Glomerular visceral epithelial cell (primary cell): ENCODE measurements at regions not wholly inside any gene's neighbourhood (a gene's known extent, or its start where the extent isn't known, plus 50 kb on each side); places are given as distances from the start of the nearest gene placed in this dataset.
"Not testable (repeated sequence)": the region's sequence is repeated elsewhere in the genome, so short reads cannot be mapped to it uniquely, and the experiment has no call there.

Source experiments
- DNase-seq: peaks from one replicate; pipeline ENCODE4 v3.0.0-alpha.2; 2016; ENCODE audit errors: extremely low spot score

DNA sequence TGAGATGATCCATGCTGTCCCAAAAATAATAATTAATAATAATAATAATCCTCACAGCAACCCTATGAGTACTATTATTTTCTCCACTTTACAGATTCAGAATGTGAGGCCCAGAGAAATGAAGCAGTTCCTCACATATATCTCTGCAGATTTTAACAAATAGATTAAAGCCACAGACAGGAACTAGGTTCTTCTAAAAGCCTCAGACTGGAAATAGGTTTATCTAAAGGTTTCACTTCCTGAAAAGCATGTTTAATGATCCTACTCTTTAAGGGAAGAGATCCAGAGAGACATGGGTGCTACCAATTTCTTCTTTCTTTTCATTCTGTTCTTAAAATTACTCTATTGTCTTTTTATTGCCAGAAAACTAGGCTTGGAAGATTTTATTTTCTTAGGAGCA is 1079.4 kb upstream of the COX7C start:
- DNase-seq = no peak

- DNase-seq = no peak
These were observed 1072.6 kb upstream of the COX7C start for GRCh38 chr5:85545129-85545528.

DNA sequence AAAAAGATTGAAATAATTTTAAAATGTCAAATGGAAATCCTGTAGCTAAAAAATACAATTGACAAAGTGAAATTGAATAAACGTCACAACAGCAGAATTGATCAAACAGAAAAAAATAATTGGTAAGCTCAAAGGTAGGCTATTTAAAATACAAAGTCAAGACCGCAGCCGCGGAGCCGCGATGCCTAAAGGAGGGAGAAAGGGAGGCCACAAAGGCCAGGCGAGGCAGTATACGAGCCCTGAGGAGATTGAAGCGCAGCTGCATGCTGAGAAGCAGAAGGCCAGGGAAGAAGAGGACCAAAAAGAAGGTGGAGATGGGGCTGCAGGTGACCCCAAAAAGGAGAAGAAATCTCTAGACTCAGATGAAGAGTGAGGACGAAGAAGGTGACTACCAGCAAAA is 1068.5 kb upstream of the COX7C start:
- no peak for DNase-seq

DNA sequence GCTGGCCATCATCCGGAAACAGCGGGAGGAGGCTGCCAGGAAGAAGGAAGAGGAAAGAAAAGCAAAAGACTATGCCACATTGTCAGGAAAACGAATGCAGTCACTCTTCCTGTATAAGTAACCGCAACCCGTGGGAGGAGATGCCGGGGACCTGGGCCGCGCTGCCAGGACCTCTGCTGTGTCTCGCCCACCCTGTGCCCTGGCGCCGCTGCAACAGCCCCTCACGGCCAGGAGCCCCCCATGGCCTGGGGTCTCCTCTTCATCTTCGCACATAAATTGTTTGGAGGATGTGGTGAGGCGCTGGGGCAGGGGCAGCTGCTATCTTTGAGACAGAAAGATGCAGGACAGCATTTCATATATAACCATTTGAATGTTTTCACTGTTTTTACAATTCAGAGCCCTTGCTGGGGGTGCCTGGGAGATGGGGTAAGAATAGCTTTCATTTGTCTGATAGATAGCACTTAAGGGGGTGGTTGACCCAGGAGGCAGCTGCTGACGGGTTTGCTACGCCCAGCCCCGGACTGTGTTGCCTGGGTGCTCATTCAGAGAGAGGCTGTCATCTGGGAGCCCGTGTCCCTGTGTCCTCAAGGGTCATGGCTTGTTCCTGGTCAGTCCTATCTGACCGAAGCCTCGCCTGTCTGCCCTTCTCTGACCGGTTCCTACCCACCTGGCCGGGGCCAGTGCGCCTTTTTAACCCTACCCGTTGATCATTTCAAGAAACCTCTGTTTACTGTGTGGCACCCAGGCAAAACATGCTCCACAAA is 1067.7 kb upstream of the COX7C start:
- no peak for DNase-seq

DNA sequence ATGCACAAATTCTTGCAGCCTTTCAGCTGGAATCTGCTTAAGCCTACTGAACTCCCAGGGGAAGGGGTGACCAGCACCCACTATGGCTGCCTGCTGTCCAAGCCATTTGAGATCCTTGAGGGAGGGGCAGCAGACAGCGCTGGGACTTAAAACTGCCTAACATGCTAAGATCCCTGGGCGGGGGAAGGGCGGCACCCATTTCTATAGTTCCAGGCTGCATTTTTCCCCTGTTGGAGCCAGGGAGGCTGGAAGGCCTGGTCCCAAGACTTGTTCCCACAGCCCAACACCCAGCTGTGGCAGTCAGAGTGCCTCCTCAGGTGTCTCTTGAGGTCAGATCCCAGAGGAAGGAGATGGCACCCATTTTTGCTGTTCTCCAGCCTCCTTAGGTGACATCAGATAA is 1061.3 kb upstream of the COX7C start:
- DNase-seq = no peak

DNA sequence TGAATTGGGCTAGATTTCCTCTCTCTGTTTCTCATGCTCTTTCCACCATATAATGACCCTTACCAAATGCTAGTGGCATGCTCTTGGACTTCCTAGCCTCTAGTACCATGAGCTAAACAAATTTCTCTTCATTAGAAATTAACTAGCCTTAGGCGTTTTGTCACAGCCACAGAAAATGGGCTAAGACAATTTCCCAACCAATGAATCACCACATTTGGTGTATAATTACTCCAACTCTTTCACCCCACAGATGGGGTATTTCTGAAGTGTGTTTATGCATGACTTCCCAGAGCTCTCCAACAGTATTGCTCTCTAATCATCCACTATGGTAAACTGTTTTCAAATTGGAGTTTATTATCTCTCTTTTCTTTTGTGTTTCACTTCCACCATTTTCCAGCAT is 1041.1 kb upstream of the COX7C start:
- DNase-seq = peak; percentile 7

DNA sequence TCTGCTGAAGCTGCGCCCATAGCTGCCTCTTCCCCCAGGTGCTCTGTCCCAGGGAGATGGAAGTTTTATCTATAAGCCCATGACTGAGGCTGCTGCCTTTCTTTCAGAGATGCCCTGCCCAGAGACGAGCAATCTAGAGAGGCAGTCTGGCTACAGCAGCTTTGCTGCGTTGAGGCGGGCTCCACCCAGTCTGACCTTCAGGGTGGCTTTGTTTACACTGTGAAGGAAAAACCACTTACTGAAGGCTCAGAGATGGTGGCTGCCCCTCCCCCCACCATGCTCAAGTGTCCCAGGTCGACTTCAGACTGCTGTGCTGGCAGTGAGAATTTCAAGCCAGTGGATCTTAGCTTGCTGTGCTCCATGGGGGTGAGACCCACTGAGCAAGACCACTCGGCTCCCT is 1029.9 kb upstream of the COX7C start:
- not testable (repeated sequence) for DNase-seq

DNA sequence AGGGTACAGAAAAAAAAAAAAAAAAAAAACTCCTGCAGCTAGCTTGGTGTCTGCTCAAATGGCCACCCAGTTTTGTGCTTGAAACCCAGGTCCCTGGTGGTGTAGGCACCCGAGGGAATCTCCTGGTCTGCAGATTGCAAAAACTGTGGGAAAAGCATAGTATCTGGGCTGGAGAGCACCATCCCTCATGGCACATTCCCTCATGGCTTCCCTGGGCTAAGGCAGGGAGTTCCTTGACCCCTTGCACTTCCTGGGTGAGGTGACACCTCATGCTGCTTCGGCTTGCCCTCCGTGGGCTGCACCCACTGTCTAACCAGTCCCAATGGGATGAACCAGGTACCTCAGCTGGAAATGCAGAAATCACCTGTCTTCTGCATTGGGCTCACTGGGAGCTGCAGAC is 1029.5 kb upstream of the COX7C start:
- DNase-seq = not testable (repeated sequence)

DNA sequence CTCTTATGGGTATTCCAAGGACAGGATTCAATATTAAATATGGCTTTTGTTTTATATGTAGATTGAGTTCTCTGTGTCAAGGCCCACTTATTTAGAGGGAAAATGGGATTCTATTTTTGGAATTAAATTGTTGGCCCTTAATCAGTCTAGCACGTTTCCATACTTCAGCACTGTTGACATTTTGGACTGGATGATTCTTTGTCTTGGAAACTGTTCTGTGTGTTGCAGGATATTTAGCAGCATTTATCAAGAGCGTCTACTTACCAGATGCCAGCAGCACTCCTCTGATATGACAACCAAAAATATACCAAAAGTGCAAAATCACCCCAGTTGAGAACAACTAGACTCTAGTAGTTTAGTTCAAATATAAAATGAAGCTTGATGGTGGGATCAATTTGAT is 1027.0 kb upstream of the COX7C start:
- DNase-seq = no peak

DNA sequence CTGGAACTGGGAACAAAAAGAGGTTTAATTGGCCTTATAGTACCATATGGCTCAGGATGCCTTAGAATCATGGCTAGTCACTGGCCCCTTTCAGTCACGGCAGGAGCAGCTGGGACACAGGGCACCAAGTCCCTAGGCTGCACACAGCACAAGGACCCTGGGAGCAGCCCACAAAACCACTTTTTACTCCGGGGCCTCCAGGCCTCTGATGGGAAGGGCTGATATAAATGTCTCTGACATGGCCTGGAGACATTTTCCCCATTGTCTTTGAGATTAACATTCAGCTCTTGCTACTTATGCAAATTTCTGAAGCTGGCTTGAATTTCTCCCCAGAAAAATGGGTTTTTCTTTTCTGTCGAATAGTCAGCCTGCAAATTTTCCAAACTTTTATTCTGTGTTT is 1026.4 kb upstream of the COX7C start:
- DNase-seq = no peak

- no peak for DNase-seq
These were observed 1014.9 kb upstream of the COX7C start for GRCh38 chr5:85602843-85603242.

DNA sequence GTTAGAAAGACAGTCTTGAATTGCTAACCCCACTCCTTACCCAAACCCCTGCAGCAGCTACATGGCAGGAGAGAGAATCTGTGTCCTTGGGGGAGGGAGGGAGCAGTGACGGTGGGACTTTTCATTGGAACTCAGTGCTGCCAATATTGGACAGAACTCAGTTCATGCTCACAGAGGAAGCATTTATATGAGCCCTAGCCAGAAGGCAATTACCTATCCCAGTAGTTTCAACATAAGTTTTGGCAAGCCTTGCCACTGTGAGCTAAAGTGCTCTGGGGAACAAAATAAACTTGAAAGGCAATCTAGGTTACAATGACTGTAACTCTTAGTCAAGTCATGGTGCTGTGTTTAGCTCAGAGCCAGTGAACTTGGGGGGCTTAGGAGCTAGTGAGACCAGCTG is 1013.4 kb upstream of the COX7C start:
- no peak for DNase-seq

GRCh38 chr5:85604786-85605185 is 1013.0 kb upstream of the COX7C start:
- no peak for DNase-seq

DNA sequence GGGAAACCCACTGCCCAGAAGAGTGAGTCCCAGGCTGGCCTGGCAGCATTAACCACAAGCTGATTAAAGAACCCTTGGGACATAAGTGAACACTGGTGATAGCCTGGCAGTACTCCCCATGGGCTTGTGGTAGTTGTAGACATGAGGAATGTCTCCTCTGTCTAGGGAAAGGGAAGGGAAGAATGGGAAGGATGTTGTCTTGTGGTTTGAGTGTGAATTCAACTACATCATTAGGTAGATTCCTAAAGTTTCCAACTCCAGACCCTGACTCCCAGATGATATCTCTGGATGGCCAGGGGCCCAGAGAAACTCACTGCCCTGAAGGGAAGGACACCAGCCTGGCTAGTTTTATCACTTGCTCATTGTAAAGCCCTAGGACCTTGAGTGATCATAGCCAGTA is 1012.4 kb upstream of the COX7C start:
- no peak for DNase-seq

- DNase-seq = peak; percentile 51
These were observed 1003.3 kb upstream of the COX7C start for GRCh38 chr5:85614489-85614888.

DNA sequence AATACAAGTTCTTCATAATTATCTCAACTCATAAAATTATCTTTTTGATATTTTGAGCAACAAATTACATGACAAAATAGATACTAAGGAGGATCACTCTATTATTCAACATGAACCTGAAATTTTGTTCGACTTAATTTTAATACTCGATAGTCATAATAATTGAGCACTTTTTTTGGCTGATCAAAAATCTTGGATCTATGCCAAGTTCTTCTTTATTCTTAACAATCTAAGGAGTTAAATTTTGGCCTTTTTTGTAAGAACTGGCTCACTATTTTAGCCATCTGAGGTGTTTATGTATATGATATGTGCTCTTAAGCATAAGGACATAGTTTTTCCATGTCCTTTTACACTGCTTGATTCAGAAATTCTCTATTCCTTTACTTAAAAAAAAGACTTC is 996.1 kb upstream of the COX7C start:
- DNase-seq = no peak

GRCh38 chr5:85628153-85628552 is 989.6 kb upstream of the COX7C start:
- no peak for DNase-seq

DNA sequence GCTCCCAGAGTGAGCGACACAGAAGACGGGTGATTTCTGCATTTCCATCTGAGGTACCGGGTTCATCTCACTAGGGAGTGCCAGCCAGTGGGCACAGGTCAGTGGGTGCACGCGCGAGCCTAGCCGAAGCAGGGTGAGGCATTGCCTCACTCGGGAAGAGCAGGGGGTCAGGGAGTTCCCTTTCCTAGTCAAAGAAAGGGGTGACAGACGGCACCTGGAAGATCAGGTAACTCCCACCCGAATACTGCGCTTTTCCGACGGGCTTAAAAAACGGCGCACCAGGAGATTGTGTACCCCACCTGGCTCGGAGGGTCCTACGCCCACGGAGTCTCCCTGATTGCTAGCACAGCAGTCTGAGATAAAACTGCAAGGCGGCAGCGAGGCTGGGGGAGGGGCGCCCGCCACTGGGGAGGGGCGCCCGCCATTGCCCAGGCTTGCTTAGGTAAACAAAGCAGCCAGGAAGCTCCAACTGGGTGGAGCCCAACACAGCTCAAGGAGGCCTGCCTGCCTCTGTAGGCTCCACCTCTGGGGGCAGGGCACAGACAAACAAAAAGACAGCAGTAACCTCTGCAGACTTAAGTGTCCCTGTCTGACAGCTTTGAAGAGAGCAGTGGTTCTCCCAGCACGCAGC is 979.1 kb upstream of the COX7C start:
- not testable (repeated sequence) for DNase-seq

DNA sequence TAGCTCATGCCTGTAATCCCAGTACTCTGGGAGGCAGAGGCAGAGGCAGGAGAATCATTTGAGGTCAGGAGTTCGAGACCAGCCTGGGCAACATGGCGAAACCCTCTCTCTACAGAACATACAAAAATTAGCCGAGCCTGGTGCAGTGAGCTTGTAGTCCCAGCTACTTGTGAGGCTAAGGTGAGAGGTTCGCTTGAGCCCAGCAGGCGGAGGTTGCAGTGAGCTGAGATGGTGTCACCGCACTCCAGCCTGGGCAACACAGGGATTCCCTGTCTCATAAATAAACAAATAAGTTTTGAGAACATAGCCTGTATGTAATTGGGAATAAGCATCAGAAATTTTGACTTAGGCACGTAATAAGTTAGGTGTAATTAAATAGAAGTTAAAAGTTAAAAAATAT is 971.7 kb upstream of the COX7C start:
- DNase-seq = no peak

GRCh38 chr5:85646641-85647040 is 971.1 kb upstream of the COX7C start:
- no peak for DNase-seq

DNA sequence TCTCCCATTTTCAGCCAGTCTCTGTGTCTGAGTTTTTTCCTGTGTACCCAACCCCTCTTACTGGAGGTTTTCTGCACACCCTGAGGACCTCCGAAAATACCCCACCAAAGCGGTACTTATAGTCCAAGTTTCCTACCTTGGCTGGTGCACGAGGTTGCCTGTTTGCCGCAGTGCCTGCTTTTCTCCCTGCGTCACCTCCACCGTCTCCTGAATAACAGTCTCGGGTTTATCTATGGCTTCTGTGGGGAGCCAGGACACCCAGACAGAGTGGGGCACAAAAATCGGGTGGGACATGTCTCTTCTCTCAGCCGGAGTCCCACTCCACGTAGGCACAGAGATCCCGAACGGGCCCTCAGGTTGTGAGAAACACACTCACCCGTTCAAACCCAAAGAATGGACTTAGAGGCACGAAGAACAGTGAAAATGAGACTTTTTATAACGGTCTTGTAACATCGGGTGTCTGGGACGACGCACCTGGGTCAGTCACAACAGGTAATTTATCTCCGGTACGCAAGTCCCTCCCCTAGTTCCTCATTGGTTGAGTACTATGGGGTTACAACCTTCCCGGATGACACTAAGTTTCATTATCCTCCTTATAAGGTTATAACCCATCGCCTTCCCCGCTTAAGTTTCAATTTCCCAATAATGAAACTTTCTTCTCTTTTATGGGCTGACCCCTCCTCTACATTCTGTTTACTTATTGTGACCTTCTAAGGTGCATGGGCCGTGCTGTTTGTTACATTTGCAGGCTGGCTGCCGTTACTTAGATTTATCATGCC is 970.2 kb upstream of the COX7C start:
- no peak for DNase-seq

DNA sequence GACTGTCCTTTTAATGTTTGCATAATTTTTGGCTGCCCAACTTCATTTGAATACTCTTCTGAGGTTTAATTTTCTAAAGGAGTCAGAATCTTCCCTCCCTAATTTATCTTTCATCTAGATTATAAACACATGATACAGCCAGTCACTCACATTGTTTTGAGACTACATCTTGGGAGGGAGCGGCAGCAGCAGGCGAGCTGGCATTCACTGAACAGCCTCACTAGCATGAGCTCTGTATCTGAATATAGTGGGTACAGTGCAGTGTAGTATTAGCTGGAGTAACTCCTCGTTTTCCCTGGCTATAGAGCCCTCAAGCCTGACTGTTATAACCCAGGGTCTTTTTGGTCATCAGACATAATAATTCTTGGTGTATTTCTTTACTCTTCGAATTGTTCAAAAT is 969.2 kb upstream of the COX7C start:
- DNase-seq = no peak

GRCh38 chr5:85651731-85652130 is 966.0 kb upstream of the COX7C start:
- DNase-seq = no peak
